B cell (primary cell): ENCODE measurements at regions not wholly inside any gene's neighbourhood (a gene's known extent, or its start where the extent isn't known, plus 50 kb on each side); places are given as distances from the start of the nearest gene placed in this dataset.

Source experiments
- ATAC-seq: fragments of 200-7000 bp; cut with Tn5 transposase; one replicate; pipeline ENCODE4 v1.10.0; 2021; ENCODE audit warnings: low read depth, mild to moderate bottlenecking, moderate number of reproducible peaks, moderate library complexity
- CTCF ChIA-PET: fragments of 350-600 bp; sonication (Branson Sonifier 250); formaldehyde crosslinking; loops from one replicate; lab custom pipeline; 2021; ENCODE audit warnings: antibody characterized with exemption, inconsistent platforms; lab: Charles Lee
- POLR2A ChIA-PET: fragments of 350-600 bp; sonication (Branson Sonifier 250); formaldehyde crosslinking; loops from one replicate; lab custom pipeline; 2021; ENCODE audit warnings: antibody characterized with exemption; lab: Charles Lee
- DNase-seq: peaks from one replicate; pipeline ENCODE4 v3.0.0; 2013
- H2AFZ ChIP-seq: 2 replicates; pipeline ENCODE4 v1.6.1; 2012; ENCODE audit warnings: mild to moderate bottlenecking, low read depth, low read length; ENCODE audit not compliant: insufficient read depth, poor library complexity, severe bottlenecking
- H3K27ac ChIP-seq, 2 donors: 1 replicate in 1 of 2; 2 replicates in 1 of 2; pipeline ENCODE4 v1.5.1; 2012 to 2013; ENCODE audit warnings: low read length in 2 of 2, mild to moderate bottlenecking in 2 of 2, moderate library complexity in 1 of 2
- H3K27me3 ChIP-seq, 4 experiments: fragments of 200-600 bp in 1 of 4; sonication (generic) in 1 of 4; replicated peaks in 1 of 4; 1 replicate in 2 of 4; 2 replicates in 2 of 4; pipeline versions ENCODE4 v1.6.1 to v1.7.0; 2013 to 2016; ENCODE audit warnings: low read length in 3 of 4, mild to moderate bottlenecking in 2 of 4, mixed read lengths in 1 of 4, moderate library complexity in 1 of 4; ENCODE audit not compliant: insufficient read depth in 4 of 4, control insufficient read depth in 3 of 4; ENCODE audit errors: control extremely low read depth in 1 of 4
- H3K36me3 ChIP-seq, 2 experiments: replicated peaks in 1 of 2; 1 replicate in 1 of 2; 2 replicates in 1 of 2; pipeline versions ENCODE4 v1.6.1 to v1.7.1; 2013; ENCODE audit warnings: low read length in 1 of 2; ENCODE audit not compliant: insufficient read depth in 2 of 2, control insufficient read depth in 1 of 2; ENCODE audit errors: control extremely low read depth in 1 of 2, extremely low read depth in 1 of 2
- H3K4me1 ChIP-seq, 2 donors: fragments of 200-600 bp in 1 of 2; sonication (generic) in 1 of 2; 1 replicate in 1 of 2; 2 replicates in 1 of 2; pipeline versions ENCODE4 v1.5.1 to v1.6.1; 2013 to 2017; ENCODE audit warnings: low read length in 2 of 2; ENCODE audit not compliant: control insufficient read depth in 2 of 2, insufficient read depth in 2 of 2
- H3K4me2 ChIP-seq: replicated peaks from 2 replicates; pipeline ENCODE3; 2012; ENCODE audit warnings: mild to moderate bottlenecking, low read depth, low read length; ENCODE audit not compliant: poor library complexity, severe bottlenecking
- H3K4me3 ChIP-seq, 5 experiments: fragments of 200-600 bp in 1 of 5; sonication (generic) in 1 of 5; 1 replicate in 3 of 5; 2 replicates in 2 of 5; pipeline versions ENCODE4 v1.5.1 to v1.7.0; 2011 to 2016; ENCODE audit warnings: low read length in 4 of 5, mild to moderate bottlenecking in 4 of 5, low read depth in 2 of 5, control low read depth in 1 of 5, moderate library complexity in 1 of 5; ENCODE audit not compliant: insufficient read depth in 1 of 5; ENCODE audit errors: control extremely low read depth in 1 of 5, extremely low read depth in 1 of 5
- H3K79me2 ChIP-seq: fragments of 200-600 bp; sonication (generic); one replicate; pipeline ENCODE4 v1.6.0; 2016; ENCODE audit warnings: low read length; ENCODE audit not compliant: control insufficient read depth, insufficient read depth
- H3K9ac ChIP-seq: fragments of 200-600 bp; sonication (generic); 2 replicates; pipeline ENCODE4 v1.6.1; 2017; ENCODE audit warnings: mild to moderate bottlenecking, low read length, moderate library complexity
- H3K9me3 ChIP-seq, 3 donors: one replicate each; pipeline versions ENCODE4 v1.6.1 to v1.7.1; 2013; ENCODE audit warnings: low read length in 2 of 3; ENCODE audit not compliant: control insufficient read depth in 2 of 3, insufficient read depth in 1 of 3; ENCODE audit errors: control extremely low read depth in 1 of 3
- H4K20me1 ChIP-seq: 2 replicates; pipeline ENCODE4 v1.6.0; 2012; ENCODE audit warnings: mild to moderate bottlenecking, low read length; ENCODE audit not compliant: insufficient read depth, control insufficient read depth, poor library complexity, severe bottlenecking
- H3K27ac Mint-ChIP-seq: one replicate; pipeline ENCODE4 v1.8.0; 2021; ENCODE audit warnings: mixed read lengths
- H3K27me3 Mint-ChIP-seq: one replicate; pipeline ENCODE4 v1.8.0; 2021; ENCODE audit warnings: mixed read lengths
- H3K4me1 Mint-ChIP-seq: one replicate; pipeline ENCODE4 v1.8.0; 2021; ENCODE audit warnings: mixed read lengths
- H3K4me3 Mint-ChIP-seq: one replicate; pipeline ENCODE4 v1.8.0; 2021; ENCODE audit warnings: mixed read lengths
- H3K9me3 Mint-ChIP-seq: one replicate; pipeline ENCODE4 v1.8.0; 2022; ENCODE audit warnings: mixed read lengths; ENCODE audit not compliant: insufficient read depth
- CTCF ChIP-seq: fragments of 200-600 bp; IDR thresholded peaks from one replicate; pipeline ENCODE4 v1.8.0; 2022; ENCODE audit warnings: antibody characterized with exemption, mild to moderate bottlenecking
- EZH2 ChIP-seq: IDR thresholded peaks from 2 replicates; pipeline ENCODE4 v1.6.1; 2012; ENCODE audit warnings: borderline replicate concordance, low read depth, mild to moderate bottlenecking, moderate library complexity, low read length; ENCODE audit not compliant: insufficient read depth, poor library complexity, severe bottlenecking
- WGBS: methylation state at CpG from one replicate; pipeline ENCODE4 v1.1.5; 2013; ENCODE audit warnings: missing lambda C conversion rate; ENCODE audit not compliant: insufficient coverage; 5-methylcytosine and 5-hydroxymethylcytosine counted together
- intact Hi-C: fragments of 100-400 bp; cut with micrococcal nuclease; formaldehyde crosslinking; loops from one replicate; pipeline ENCODE4 v1.10.0; 2022

GRCh38 chr5:79924936-79925893 is 65.8 kb downstream of the MTX3 start:
- H3K27ac Mint-ChIP-seq: no peak overlapping the region
- Histone ChIP-seq H3K27ac (no peak overlapping the region), H2AFZ (no peak overlapping the region), H4K20me1 (no peaks in the 10 kb centered on the region), H3K4me2 (no peak overlapping the region), H3K4me1 (no peaks in the 10 kb centered on the region), H3K27me3 (no peaks in the 10 kb centered on the region), H3K4me3 (no peak overlapping the region), H3K79me2 (no peaks in the 10 kb centered on the region), H3K9ac (no peak overlapping the region), H3K9me3 (peaks cover 0 to 6% (median 0%) of the 10 kb centered on the region in 3 donors), H3K36me3 (no peaks in the 10 kb centered on the region)
- no peaks in the 10 kb centered on the region for H3K4me1 Mint-ChIP-seq
- POLR2A ChIA-PET: no interaction called here
- no peak for TF ChIP-seq CTCF
- DNase-seq (no peak), ATAC-seq (no peak)
- peaks cover 16% of the 10 kb centered on the region for H3K27me3 Mint-ChIP-seq
- 83% methylated on average over 3 of the region's 9 CpGs for WGBS
- CTCF ChIA-PET: interaction anchor here (1.2 to 1.7 kb wide), 2 partner anchors 10 to 158 kb away, joined by 4 to 5 read pairs; no protein-coding TSS in a partner anchor
- H3K9me3 Mint-ChIP-seq: peaks cover 7% of the 10 kb centered on the region
- intact Hi-C loops: loop anchor here (5.0 kb wide), 1 partner anchor 157 kb away; no protein-coding TSS in a partner anchor
- H3K4me3 Mint-ChIP-seq: no peak overlapping the region

- no peak overlapping the region for H3K4me2 ChIP-seq
- Mint-ChIP-seq H3K9me3 (peaks cover 8% of the 10 kb centered on the region), H3K4me3 (no peak overlapping the region), H3K4me1 (no peaks in the 10 kb centered on the region), H3K27me3 (peaks cover 16% of the 10 kb centered on the region), H3K27ac (no peak overlapping the region)
- H3K9ac ChIP-seq: no peak overlapping the region
- H3K79me2 ChIP-seq: no peaks in the 10 kb centered on the region
- POLR2A ChIA-PET: no interaction called here
- no peak overlapping the region for H2AFZ ChIP-seq
- no peaks in the 10 kb centered on the region for H4K20me1 ChIP-seq
- no peak for TF ChIP-seq EZH2
- WGBS: no CpG with 5 or more reads among the region's 1 CpG
- H3K4me1 ChIP-seq: no peaks in the 10 kb centered on the region
- CTCF ChIA-PET: interaction anchor here (1.0 kb wide), 1 partner anchor 162 kb away, joined by 3 read pairs; no protein-coding TSS in a partner anchor
- no peak overlapping the region for H3K27ac ChIP-seq
- H3K9me3 ChIP-seq: peaks cover 0 to 6% (median 0%) of the 10 kb centered on the region in 3 donors
- no peaks in the 10 kb centered on the region for H3K27me3 ChIP-seq
- no peak for DNase-seq
- no peak for ATAC-seq
- H3K4me3 ChIP-seq: no peak overlapping the region
- no peaks in the 10 kb centered on the region for H3K36me3 ChIP-seq
- intact Hi-C loops: no loop called here
Observed at GRCh38 chr5:79923431-79923830, 67.6 kb downstream of the MTX3 start.
